GM20000 (cell line): ENCODE measurements at regions not wholly inside any gene's neighbourhood (a gene's known extent, or its start where the extent isn't known, plus 50 kb on each side); places are given as distances from the start of the nearest gene placed in this dataset.
"Not testable (repeated sequence)": the region's sequence is repeated elsewhere in the genome, so short reads cannot be mapped to it uniquely, and the experiment has no call there.

Experiments used
- DNase-seq: peaks from one replicate; pipeline ENCODE4 v3.0.0; 2012; ENCODE audit warnings: low spot score
- TF ChIP-seq, protein P1 (sequence below): IDR thresholded peaks from 2 replicates; pipeline ENCODE4 v1.5.1; 2012; ENCODE audit warnings: mild to moderate bottlenecking, control low read depth; ENCODE audit errors: extremely low read depth, missing control alignments

DNA sequence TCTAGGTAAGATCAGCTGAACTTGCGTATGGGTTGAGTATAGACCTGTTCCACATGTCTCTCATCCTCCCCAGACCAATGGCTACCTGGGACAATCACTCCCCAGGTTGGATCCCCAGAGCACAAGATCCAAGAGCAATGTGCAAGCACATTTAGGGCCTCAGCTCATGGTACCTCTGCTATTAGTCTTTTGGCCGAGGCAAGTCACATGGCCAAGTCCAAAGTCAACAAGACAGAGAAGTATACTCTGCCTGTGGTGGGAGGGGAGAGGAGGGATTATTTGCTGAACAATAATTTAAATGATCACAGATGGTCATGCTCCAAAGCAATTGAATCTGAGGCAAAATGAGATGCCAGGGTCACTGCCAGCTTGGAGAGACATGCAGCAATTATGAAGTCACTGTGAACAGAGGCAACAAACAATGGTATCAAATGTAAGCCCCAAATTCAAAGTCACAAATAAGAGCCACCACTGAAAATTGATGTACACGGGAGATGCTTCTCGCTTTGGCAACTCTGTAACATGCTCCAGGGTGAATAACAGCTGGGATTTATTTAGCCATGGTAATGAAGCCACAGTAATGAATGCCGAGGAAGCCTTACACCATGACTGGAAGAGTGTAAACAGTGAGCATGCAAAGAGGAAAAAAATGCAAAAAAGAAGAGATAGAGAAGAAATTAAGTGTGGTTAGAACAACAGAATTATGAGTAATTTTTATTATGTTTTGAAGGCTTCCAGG, 149.1 kb downstream of the ZNF281 start:
- TF ChIP-seq, protein P1, sequence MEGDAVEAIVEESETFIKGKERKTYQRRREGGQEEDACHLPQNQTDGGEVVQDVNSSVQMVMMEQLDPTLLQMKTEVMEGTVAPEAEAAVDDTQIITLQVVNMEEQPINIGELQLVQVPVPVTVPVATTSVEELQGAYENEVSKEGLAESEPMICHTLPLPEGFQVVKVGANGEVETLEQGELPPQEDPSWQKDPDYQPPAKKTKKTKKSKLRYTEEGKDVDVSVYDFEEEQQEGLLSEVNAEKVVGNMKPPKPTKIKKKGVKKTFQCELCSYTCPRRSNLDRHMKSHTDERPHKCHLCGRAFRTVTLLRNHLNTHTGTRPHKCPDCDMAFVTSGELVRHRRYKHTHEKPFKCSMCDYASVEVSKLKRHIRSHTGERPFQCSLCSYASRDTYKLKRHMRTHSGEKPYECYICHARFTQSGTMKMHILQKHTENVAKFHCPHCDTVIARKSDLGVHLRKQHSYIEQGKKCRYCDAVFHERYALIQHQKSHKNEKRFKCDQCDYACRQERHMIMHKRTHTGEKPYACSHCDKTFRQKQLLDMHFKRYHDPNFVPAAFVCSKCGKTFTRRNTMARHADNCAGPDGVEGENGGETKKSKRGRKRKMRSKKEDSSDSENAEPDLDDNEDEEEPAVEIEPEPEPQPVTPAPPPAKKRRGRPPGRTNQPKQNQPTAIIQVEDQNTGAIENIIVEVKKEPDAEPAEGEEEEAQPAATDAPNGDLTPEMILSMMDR, result no peak
- DNase-seq, result no peak

DNA sequence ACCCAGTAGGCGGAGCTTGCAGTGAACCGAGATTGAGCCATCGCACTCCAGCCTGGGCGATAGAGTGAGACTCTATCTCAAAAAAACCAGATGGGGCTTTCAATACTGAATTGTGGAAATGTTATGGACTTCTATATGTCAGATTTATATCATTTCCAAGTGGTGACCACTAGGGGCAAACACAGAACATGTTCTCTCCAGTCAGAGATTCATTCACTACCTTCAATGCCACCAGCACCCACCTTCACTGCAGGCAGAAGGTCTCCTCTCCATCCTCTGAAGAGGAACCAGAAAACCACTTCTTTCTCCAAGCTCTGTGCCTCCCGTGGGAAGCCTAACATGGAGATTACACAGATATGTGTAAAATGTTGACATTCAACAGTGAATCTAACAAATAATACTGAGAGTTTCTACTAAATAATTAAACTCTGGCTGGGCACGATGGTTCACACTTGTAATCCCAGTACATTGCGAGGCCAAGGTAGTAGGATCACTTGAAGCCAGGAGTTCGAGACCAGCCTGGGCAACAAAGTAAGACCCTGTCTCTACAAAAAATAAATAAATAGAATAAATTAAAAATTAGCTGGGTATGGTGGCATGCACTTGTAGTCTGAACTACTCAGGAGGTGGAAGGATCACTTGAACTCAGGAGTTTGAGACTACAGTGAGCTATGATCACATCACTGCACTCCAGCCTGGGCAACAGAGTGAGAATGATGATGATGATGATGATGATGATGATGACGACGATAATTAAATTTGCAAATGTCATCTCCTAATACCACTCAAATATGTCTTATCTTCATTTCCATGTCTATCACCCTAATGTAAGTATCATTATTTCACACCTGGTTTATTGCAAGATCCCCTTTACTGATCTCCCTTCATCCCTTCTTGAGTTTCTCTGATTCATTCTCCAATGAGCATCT, 151.1 kb downstream of the ZNF281 start:
- TF ChIP-seq, protein P1, result peak; percentile 39
- DNase-seq, result peak; percentile 37

DNA sequence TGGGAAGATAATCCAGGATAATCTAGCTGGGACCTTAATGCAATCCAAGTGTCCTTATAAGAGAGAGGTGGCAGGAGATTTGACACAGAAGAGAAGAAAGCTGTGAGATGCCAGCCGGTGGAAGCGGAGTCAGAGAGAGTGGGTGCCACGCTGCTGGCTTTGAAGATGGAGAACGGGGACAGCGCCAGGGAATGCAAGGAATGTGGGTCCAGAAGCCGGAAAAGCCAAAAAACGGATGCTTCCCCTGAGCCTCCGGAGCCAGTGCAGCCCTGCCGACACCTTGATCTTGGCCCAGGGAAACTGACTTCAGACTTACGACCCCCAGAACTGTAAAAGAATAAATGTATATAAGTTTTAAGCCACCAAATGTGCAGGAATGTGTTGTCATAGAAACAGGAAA, 152.6 kb downstream of the ZNF281 start:
- DNase-seq, result no peak
- TF ChIP-seq, protein P1, result no peak

DNA sequence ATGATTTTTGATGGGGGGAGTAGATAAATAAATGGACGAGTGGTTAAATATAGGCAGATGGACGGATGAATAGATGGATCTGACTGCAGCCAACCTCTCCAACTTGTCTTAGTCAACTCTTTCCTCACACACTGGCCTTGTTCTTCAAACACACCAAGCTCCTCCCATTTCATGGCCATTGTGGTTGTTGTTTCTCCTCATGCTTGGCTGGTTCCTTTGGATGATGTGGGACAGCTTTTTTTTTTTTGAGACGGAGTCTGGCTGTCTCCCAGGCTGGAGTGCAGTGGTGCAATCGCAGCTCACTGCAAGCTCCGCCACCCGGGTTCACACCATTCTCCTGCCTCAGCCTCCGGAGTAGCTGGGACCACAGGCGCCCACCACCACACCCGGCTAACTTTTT, 155.2 kb downstream of the ZNF281 start:
- DNase-seq, result not testable (repeated sequence)

DNA sequence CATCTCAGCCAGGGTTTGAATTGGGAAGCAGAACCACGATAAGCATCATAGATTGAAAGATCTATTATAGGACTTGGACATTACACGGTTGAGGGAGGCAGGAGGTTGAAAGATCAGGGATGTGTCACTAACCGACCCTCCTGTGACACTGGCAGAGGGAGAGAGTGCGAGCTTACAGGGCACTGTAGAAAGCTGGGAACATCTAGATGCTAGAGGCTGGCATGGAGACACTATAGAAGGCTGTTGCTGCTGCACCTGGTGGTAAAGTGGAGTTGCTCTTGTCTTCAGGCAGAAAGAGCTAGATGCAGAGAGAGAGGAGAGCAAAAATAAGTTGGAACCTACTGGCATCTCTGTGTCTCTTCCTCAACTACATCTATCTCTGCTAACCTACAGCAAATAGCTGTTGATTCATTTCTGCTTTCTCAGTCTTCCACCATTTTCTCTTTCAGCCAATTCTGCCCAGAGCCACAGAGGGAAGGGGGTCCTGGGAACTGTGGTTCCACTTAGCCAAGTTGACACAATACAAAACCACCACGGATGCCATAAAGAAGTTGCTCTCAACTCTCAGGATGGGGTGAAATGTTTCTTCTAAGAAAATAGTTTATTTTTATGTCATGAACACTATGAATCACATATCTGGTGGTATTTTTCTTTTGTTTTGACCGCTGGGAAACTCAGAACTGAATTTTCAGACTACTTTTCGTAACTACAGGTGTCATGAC, 155.9 kb downstream of the ZNF281 start:
- TF ChIP-seq, protein P1, result no peak
- DNase-seq, result peak; percentile 25

DNA sequence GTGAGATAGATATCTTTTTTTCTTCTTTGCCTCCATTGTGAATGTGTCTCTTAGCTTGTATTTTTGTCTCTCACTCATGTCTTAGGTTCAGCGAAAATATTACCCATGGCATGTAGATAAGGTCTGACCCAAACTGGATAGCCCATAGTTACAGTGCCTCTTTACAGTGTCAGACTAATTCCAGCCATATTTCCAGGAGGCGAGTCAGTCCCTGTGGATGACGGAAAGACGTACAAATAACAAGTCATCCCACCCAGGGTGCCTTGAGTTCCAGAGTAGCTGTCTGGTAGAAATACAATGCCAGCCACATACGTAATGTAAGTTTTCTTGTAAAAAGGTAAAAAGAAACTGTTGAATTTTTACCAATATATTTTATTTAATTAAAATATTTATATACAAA, 157.3 kb downstream of the ZNF281 start:
- DNase-seq, result no peak
- TF ChIP-seq, protein P1, result no peak

DNA sequence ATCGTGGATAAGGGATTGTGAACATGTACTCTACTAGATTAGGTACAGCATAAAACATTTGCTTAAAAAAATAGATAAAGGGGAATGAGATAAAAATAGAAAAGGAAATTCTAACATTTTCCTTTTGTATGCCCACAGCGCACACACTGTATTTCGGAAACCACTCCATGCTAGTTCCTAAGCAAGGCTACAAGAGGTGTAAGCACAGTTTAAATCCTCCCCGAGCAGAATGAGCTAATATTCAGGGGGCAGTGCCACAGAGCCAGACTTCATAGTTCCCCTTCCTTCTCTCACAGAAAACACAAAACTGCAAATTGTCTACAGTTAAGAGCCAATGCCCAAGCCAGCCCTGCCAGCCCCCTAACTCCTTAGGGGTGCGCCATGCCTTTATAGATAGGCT, 159.4 kb downstream of the ZNF281 start:
- no peak for DNase-seq
- TF ChIP-seq, protein P1, result no peak
